Progenitor cell of endocrine pancreas (in vitro differentiated cells): ENCODE measurements at regions not wholly inside any gene's neighbourhood (a gene's known extent, or its start where the extent isn't known, plus 50 kb on each side); places are given as distances from the start of the nearest gene placed in this dataset.

Source experiments
- DNase-seq: peaks from one replicate; pipeline ENCODE4 v3.0.0; 2021; ENCODE audit warnings: low spot score; ENCODE audit not compliant: unreplicated experiment
- H3K27ac Mint-ChIP-seq: 2 replicates; pipeline ENCODE4 v1.8.0; 2021; ENCODE audit warnings: mild to moderate bottlenecking, moderate library complexity, mixed read lengths
- H3K27me3 Mint-ChIP-seq: 2 replicates; pipeline ENCODE4 v1.8.0; 2021; ENCODE audit warnings: mixed read lengths
- H3K36me3 Mint-ChIP-seq: 2 replicates; pipeline ENCODE4 v1.8.0; 2022; ENCODE audit warnings: mixed read lengths; ENCODE audit not compliant: insufficient read depth
- H3K4me1 Mint-ChIP-seq: 2 replicates; pipeline ENCODE4 v1.8.0; 2021; ENCODE audit warnings: low read depth, mixed read lengths
- H3K4me3 Mint-ChIP-seq: 2 replicates; pipeline ENCODE4 v1.8.0; 2021; ENCODE audit warnings: low read depth, mild to moderate bottlenecking, moderate library complexity, mixed read lengths
- H3K9me3 Mint-ChIP-seq: 2 replicates; pipeline ENCODE4 v1.8.0; 2021; ENCODE audit warnings: low read depth, mixed read lengths
- TF ChIP-seq, protein P1 (sequence below): fragments of 200-600 bp; sonication (generic); IDR thresholded peaks from one replicate; pipeline ENCODE4 v1.5.0; 2021; ENCODE audit warnings: antibody characterized with exemption, mild to moderate bottlenecking; ENCODE audit not compliant: unreplicated experiment

DNA sequence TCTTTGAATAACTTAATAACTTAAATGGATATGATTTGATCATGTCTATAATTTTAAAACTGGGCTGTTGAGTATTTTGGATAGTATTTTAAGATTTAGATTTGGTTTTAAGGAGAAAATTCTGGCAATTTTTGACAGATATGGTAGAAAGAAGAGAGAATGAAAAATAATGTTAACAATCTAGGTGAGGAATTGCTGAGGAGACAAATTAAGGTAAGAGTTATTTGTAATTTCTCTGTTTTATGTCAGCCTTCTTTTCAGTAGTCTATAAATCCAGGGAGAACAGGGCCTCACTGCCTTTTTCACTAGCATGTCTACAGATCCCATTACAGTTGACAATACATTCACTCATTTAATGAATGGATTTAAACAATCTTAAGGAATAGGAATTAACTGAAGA is 144.7 kb downstream of the SERPINI1 start:
- TF ChIP-seq, protein P1, sequence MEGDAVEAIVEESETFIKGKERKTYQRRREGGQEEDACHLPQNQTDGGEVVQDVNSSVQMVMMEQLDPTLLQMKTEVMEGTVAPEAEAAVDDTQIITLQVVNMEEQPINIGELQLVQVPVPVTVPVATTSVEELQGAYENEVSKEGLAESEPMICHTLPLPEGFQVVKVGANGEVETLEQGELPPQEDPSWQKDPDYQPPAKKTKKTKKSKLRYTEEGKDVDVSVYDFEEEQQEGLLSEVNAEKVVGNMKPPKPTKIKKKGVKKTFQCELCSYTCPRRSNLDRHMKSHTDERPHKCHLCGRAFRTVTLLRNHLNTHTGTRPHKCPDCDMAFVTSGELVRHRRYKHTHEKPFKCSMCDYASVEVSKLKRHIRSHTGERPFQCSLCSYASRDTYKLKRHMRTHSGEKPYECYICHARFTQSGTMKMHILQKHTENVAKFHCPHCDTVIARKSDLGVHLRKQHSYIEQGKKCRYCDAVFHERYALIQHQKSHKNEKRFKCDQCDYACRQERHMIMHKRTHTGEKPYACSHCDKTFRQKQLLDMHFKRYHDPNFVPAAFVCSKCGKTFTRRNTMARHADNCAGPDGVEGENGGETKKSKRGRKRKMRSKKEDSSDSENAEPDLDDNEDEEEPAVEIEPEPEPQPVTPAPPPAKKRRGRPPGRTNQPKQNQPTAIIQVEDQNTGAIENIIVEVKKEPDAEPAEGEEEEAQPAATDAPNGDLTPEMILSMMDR = no peak
- Mint-ChIP-seq H3K27me3 (peaks cover 16% of the 10 kb centered on the region), H3K4me3 (no peak overlapping the region), H3K4me1 (peaks cover 5% of the 10 kb centered on the region), H3K27ac (no peak overlapping the region), H3K9me3 (no peaks in the 10 kb centered on the region), H3K36me3 (no peaks in the 10 kb centered on the region)
- DNase-seq = no peak

DNA sequence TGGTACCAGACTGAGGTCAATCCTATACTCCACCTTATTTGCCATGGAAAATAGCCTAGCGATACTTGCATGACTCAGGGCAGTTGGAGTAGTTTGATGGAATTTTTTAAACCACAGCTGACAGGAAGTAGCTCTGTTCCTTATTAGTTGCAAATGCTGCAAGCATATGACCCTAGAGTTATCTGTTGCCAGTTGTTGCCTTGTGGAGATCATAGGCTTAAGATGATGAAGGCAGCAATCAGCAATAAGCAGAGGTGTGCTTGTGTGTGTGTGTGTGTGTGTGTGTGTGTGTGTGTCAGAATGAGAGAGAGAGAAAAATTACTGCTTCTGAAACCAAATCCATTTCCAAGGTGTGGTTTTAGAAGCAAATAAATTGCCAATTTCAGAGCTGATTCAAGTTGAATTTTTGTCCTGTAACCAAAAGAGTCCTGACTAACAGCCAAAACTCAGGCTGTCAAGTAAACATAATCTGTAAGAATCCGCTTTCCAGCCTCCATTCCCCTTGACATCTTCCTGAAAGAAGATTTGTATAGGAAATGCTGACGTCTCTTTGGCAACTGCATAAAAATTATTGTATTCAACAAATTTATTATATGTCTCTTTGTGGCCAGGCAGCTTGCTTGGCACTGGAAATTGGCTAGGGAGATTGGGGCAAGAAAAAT is 141.2 kb downstream of the SERPINI1 start:
- Mint-ChIP-seq H3K4me3 (no peak overlapping the region), H3K27me3 (peaks cover 7% of the 10 kb centered on the region), H3K27ac (no peak overlapping the region), H3K4me1 (peaks cover 9% of the 10 kb centered on the region), H3K36me3 (no peaks in the 10 kb centered on the region), H3K9me3 (no peaks in the 10 kb centered on the region)
- no peak for DNase-seq
- TF ChIP-seq, protein P1 = no peak
